SK-N-SH (cell line): ENCODE measurements at regions not wholly inside any gene's neighbourhood (a gene's known extent, or its start where the extent isn't known, plus 50 kb on each side); places are given as distances from the start of the nearest gene placed in this dataset.

Experiments
- CTCF ChIA-PET: fragments of 300-600, 350-600 bp; formaldehyde crosslinking; extraction: SDS; loops from one replicate; lab custom pipeline; 2021; lab: Yijun Ruan, JAX
- POLR2A ChIA-PET: fragments of 350-600 bp; sonication (Branson Sonifier 250); formaldehyde crosslinking; extraction: SDS; loops from one replicate; lab custom pipeline; 2020; ENCODE audit warnings: antibody characterized with exemption, inconsistent platforms; lab: Yijun Ruan, JAX
- DNase-seq: peaks from one replicate; pipeline ENCODE4 v3.0.0; 2012
- H2AFZ ChIP-seq: fragments of 200-600 bp; sonication (generic); 2 replicates; pipeline ENCODE4 v1.8.1; 2016; ENCODE audit warnings: antibody characterized with exemption, mild to moderate bottlenecking, low read depth
- H3F3A ChIP-seq: fragments of 200-600 bp; sonication (generic); replicated peaks from 2 replicates; pipeline ENCODE3; 2016; ENCODE audit warnings: antibody characterized with exemption, mild to moderate bottlenecking; ENCODE audit not compliant: insufficient read depth
- H3K27ac ChIP-seq, 2 experiments: fragments of 200-500 bp in 1 of 2; fragments of 200-600 bp in 1 of 2; sonication (Bioruptor generic) in 1 of 2; sonication (generic), shearing (Covaris generic) in 1 of 2; 2 replicates each; pipeline versions ENCODE4 v1.5.1 to v1.6.1; 2014 to 2016; ENCODE audit warnings: low read depth in 2 of 2, inconsistent platforms in 1 of 2, low read length in 1 of 2, mild to moderate bottlenecking in 1 of 2, mixed read lengths in 1 of 2
- H3K27me3 ChIP-seq: fragments of 200-600 bp; sonication (generic), shearing (Covaris generic); 2 replicates; pipeline ENCODE4 v1.6.1; 2016; ENCODE audit warnings: mixed run types; ENCODE audit not compliant: insufficient read depth
- H3K36me3 ChIP-seq, 2 experiments: fragments of 200-500 bp in 1 of 2; fragments of 200-600 bp in 1 of 2; sonication (Bioruptor generic) in 1 of 2; sonication (generic) in 1 of 2; replicated peaks in 1 of 2; 2 replicates each; pipeline versions ENCODE3 to v1.5.1; 2014 to 2016; ENCODE audit warnings: low read length in 1 of 2, mild to moderate bottlenecking in 1 of 2; ENCODE audit not compliant: insufficient read depth in 2 of 2, control insufficient read depth in 1 of 2
- H3K4me1 ChIP-seq, 2 experiments: fragments of 200-500 bp in 1 of 2; fragments of 200-600 bp in 1 of 2; sonication (Bioruptor generic) in 1 of 2; sonication (generic), shearing (Covaris generic) in 1 of 2; 2 replicates each; pipeline versions ENCODE4 v1.5.1 to v1.6.1; 2014 to 2016; ENCODE audit warnings: low read depth in 1 of 2, low read length in 1 of 2, mixed run types in 1 of 2; ENCODE audit not compliant: insufficient read depth in 2 of 2, control insufficient read depth in 1 of 2
- H3K4me2 ChIP-seq: fragments of 200-600 bp; sonication (generic), shearing (Covaris generic); 2 replicates; pipeline ENCODE4 v1.6.1; 2017; ENCODE audit warnings: mixed run types
- H3K4me3 ChIP-seq, 2 experiments: fragments of 200-500 bp in 1 of 2; fragments of 200-600 bp in 1 of 2; sonication (Bioruptor generic) in 1 of 2; sonication (generic), shearing (Covaris generic) in 1 of 2; 2 replicates each; pipeline versions ENCODE4 v1.5.1 to v1.8.1; 2014 to 2016; ENCODE audit warnings: low read depth in 2 of 2, inconsistent platforms in 1 of 2, low read length in 1 of 2, mild to moderate bottlenecking in 1 of 2, mixed read lengths in 1 of 2, moderate library complexity in 1 of 2
- H3K79me2 ChIP-seq: fragments of 200-600 bp; sonication (generic); 2 replicates; pipeline ENCODE4 v1.8.1; 2017; ENCODE audit warnings: mild to moderate bottlenecking; ENCODE audit not compliant: insufficient read depth
- H3K9ac ChIP-seq: fragments of 200-600 bp; sonication (generic); 2 replicates; pipeline ENCODE4 v1.6.1; 2017; ENCODE audit warnings: mixed run types
- H3K9me2 ChIP-seq: fragments of 200-600 bp; sonication (generic); 2 replicates; pipeline ENCODE4 v1.6.1; 2017; ENCODE audit warnings: mixed run types
- H3K9me3 ChIP-seq: fragments of 200-600 bp; sonication (generic); 2 replicates; pipeline ENCODE4 v1.6.1; 2017; ENCODE audit warnings: mixed run types, mild to moderate bottlenecking, moderate library complexity
- H4K20me1 ChIP-seq: fragments of 200-600 bp; sonication (generic); 2 replicates; pipeline ENCODE4 v1.6.1; 2017; ENCODE audit warnings: mild to moderate bottlenecking, mixed run types; ENCODE audit not compliant: insufficient read depth
- CHD2 ChIP-seq: fragments of 150-350 bp; IDR thresholded peaks from 2 replicates; pipeline ENCODE4 v1.6.1; 2018; ENCODE audit warnings: low read length; ENCODE audit not compliant: partially characterized antibody
- ELF1 ChIP-seq: IDR thresholded peaks from 2 replicates; pipeline ENCODE4 v1.4.0; 2012
- EP300 ChIP-seq, 2 experiments: IDR thresholded peaks; 2 replicates each; pipeline versions ENCODE4 v1.4.0 to v1.6.1; 2012; ENCODE audit warnings: borderline replicate concordance in 1 of 2, low read depth in 1 of 2, low read length in 1 of 2
- EZH2phosphoT487 ChIP-seq: fragments of 200-600 bp; sonication (generic); IDR thresholded peaks from 2 replicates; pipeline ENCODE4 v1.6.1; 2017; ENCODE audit warnings: low read depth, mixed run types, mild to moderate bottlenecking, antibody characterized with exemption, moderate library complexity, borderline replicate concordance
- FOSL2 ChIP-seq: IDR thresholded peaks from 2 replicates; pipeline ENCODE4 v1.4.0; 2012; ENCODE audit warnings: low read depth, mild to moderate bottlenecking, moderate library complexity, borderline replicate concordance
- FOXJ3 ChIP-seq: sonication (generic); formaldehyde crosslinking; IDR thresholded peaks from 2 replicates; pipeline ENCODE4 v1.5.1; 2020; ENCODE audit warnings: mild to moderate bottlenecking, missing genetic modification reagents
- GABPA ChIP-seq: IDR thresholded peaks from 2 replicates; pipeline ENCODE4 v1.4.0; 2012; ENCODE audit warnings: low read depth, mild to moderate bottlenecking
- GATA2 ChIP-seq: sonication (generic); formaldehyde crosslinking; IDR thresholded peaks from 2 replicates; pipeline ENCODE4 v1.5.0; 2020; ENCODE audit warnings: mild to moderate bottlenecking, missing genetic modification reagents
- IRF3 ChIP-seq: fragments of 150-350 bp; IDR thresholded peaks from 2 replicates; pipeline ENCODE4 v1.6.1; 2016; ENCODE audit warnings: mild to moderate bottlenecking, low read depth, low read length
- MAX ChIP-seq: IDR thresholded peaks from 2 replicates; pipeline ENCODE4 v1.4.0; 2012; ENCODE audit warnings: low read depth
- NFIC ChIP-seq: IDR thresholded peaks from 2 replicates; pipeline ENCODE4 v1.4.0; 2012; ENCODE audit warnings: borderline replicate concordance
- NRF1 ChIP-seq: IDR thresholded peaks from 2 replicates; pipeline ENCODE4 v1.6.1; 2012; ENCODE audit warnings: low read depth, mild to moderate bottlenecking, low read length
- POLR2AphosphoS5 ChIP-seq: IDR thresholded peaks from 2 replicates; pipeline ENCODE4 v1.6.1; 2012; ENCODE audit warnings: low read depth, low read length
- RCOR1 ChIP-seq: fragments of 150-350 bp; IDR thresholded peaks from 2 replicates; pipeline ENCODE4 v1.6.1; 2017; ENCODE audit warnings: antibody characterized with exemption, low read length
- REST ChIP-seq: IDR thresholded peaks from 2 replicates; pipeline ENCODE4 v1.6.1; 2012; ENCODE audit warnings: mild to moderate bottlenecking, low read depth, low read length, moderate library complexity
- RXRA ChIP-seq: IDR thresholded peaks from 2 replicates; pipeline ENCODE4 v1.4.0; 2012; ENCODE audit warnings: low read depth, mild to moderate bottlenecking, borderline replicate concordance
- SIN3A ChIP-seq: IDR thresholded peaks from 2 replicates; pipeline ENCODE4 v1.6.1; 2012; ENCODE audit warnings: low read depth, mild to moderate bottlenecking, low read length, moderate library complexity, borderline replicate concordance
- SMC3 ChIP-seq: IDR thresholded peaks from 2 replicates; pipeline ENCODE4 v1.6.1; 2012; ENCODE audit warnings: low read depth, low read length, improper control_type of control experiment
- TAF1 ChIP-seq: IDR thresholded peaks from 2 replicates; pipeline ENCODE4 v1.6.1; 2012; ENCODE audit warnings: low read depth, mild to moderate bottlenecking, low read length, moderate library complexity, borderline replicate concordance
- USF1 ChIP-seq: IDR thresholded peaks from 2 replicates; pipeline ENCODE4 v1.4.0; 2012; ENCODE audit warnings: low read depth, borderline replicate concordance
- YY1 ChIP-seq: IDR thresholded peaks from 2 replicates; pipeline ENCODE4 v1.4.0; 2012; ENCODE audit warnings: low read depth, mild to moderate bottlenecking
- ZBTB33 ChIP-seq: IDR thresholded peaks from 2 replicates; pipeline ENCODE4 v1.4.0; 2012; ENCODE audit warnings: low read depth, borderline replicate concordance
- WGBS: methylation state at CpG from one replicate; pipeline ENCODE4 v1.1.6; 2017; ENCODE audit warnings: low lambda C conversion rate; 5-methylcytosine and 5-hydroxymethylcytosine counted together

- CTCF ChIA-PET: no interaction called here
- WGBS: 55% methylated on average over 2 of the region's 2 CpGs
- TF ChIP-seq RXRA: no peak
- no peak for TF ChIP-seq GABPA
- TF ChIP-seq EZH2phosphoT487: no peak
- no peak for TF ChIP-seq RCOR1
- TF ChIP-seq MAX: no peak
- TF ChIP-seq SIN3A: no peak
These were observed 90.8 kb upstream of the TENT5A start for GRCh38 chr6:81843302-81843701.

GRCh38 chr6:81842254-81842653, 89.8 kb upstream of the TENT5A start:
- POLR2A ChIA-PET: no interaction called here
- Histone ChIP-seq H2AFZ (no peak overlapping the region), H3K79me2 (no peaks in the 10 kb centered on the region), H3K9me3 (no peaks in the 10 kb centered on the region), H3K36me3 (no peaks in the 10 kb centered on the region), H3K27me3 (no peaks in the 10 kb centered on the region), H3F3A (no peaks in the 10 kb centered on the region), H3K4me3 (no peak overlapping the region), H3K9me2 (no peaks in the 10 kb centered on the region), H3K9ac (no peak overlapping the region), H3K27ac (no peak overlapping the region), H3K4me2 (no peak overlapping the region), H4K20me1 (no peaks in the 10 kb centered on the region), H3K4me1 (no peaks in the 10 kb centered on the region; a peak in 1 of 4 replicates)
- CTCF ChIA-PET: no interaction called here
- no peak for DNase-seq
- TF ChIP-seq MAX: no peak
- TF ChIP-seq CHD2: no peak
- TF ChIP-seq REST: no peak
- no peak for TF ChIP-seq NFIC
- no peak for TF ChIP-seq ZBTB33
- no peak for TF ChIP-seq SMC3
- TF ChIP-seq EP300 (IDR thresholded peaks at IDR 0.05; ENCODE audit: borderline replicate concordance in 1 of 2, low read depth in 1 of 2, low read length in 1 of 2): no peak
- TF ChIP-seq ELF1: no peak
- no peak for TF ChIP-seq USF1
- TF ChIP-seq FOSL2: no peak
- no peak for TF ChIP-seq POLR2AphosphoS5
- no peak for TF ChIP-seq GATA2 (CRISPR knock-in tag)
- no peak for TF ChIP-seq NRF1
- TF ChIP-seq YY1: no peak
- TF ChIP-seq FOXJ3 (CRISPR knock-in tag): no peak
- no peak for TF ChIP-seq IRF3
- TF ChIP-seq TAF1: no peak
- no peak for TF ChIP-seq GABPA

More at GRCh38 chr6:81843302-81843701, 90.8 kb upstream of the TENT5A start:
- Histone ChIP-seq H3F3A (no peaks in the 10 kb centered on the region), H3K4me1 (no peaks in the 10 kb centered on the region; a peak in 1 of 4 replicates), H3K9ac (no peak overlapping the region), H3K4me3 (no peak overlapping the region), H2AFZ (no peak overlapping the region), H3K4me2 (no peak overlapping the region), H3K36me3 (no peaks in the 10 kb centered on the region), H3K27ac (no peak overlapping the region), H3K79me2 (no peaks in the 10 kb centered on the region), H3K9me2 (no peaks in the 10 kb centered on the region), H3K9me3 (no peaks in the 10 kb centered on the region), H3K27me3 (no peaks in the 10 kb centered on the region), H4K20me1 (no peaks in the 10 kb centered on the region)
- DNase-seq: no peak
- POLR2A ChIA-PET: no interaction called here
